HCEC 1CT (cell line): ENCODE measurements at regions not wholly inside any gene's neighbourhood (a gene's known extent, or its start where the extent isn't known, plus 50 kb on each side); places are given as distances from the start of the nearest gene placed in this dataset.

Source experiments
- DNase-seq: peaks from one replicate; pipeline ENCODE4 v3.0.0-alpha.2; 2017

- no peak for DNase-seq
Measured at GRCh38 chr7:67773081-67773480, 776.4 kb downstream of the TYW1 start.

DNA sequence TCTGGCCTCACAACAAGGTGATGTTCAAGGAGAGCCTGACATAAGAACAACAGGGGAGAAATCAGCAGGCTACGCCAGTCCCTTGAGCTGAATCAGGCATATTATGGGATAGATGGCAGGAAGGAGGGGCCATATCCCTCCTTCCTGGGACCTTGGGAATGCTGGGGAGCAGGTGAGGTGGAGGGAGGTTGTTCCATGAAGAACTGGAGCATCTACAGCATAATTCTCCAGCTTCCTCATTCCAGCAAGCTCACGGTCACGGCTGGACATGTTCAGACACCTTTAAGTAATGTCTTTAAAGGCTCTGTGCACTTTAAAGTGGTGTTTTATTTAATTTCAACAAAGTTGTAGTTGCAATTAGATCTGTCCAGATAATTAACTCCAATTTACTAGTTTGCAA, 780.5 kb downstream of the TYW1 start:
- DNase-seq: no peak

DNA sequence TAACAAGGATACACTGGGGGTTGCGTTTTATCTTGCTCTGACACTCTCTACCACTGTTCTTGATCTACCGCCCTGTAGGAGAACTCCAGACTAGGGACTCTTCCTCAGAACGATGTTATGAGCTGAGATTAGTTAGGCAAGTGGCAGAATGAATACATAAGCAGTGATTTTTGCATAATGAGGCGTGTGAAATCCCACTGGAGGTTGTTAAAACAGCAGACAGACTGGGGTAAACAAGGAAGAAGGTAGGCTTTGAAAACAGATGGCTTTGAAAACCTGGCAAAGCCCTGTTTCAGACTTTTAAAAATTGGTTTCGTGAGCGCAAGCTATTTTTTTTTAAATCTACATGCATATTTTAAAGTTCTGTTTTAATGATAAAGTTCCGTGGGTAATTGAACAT, 785.2 kb downstream of the TYW1 start:
- no peak for DNase-seq

DNA sequence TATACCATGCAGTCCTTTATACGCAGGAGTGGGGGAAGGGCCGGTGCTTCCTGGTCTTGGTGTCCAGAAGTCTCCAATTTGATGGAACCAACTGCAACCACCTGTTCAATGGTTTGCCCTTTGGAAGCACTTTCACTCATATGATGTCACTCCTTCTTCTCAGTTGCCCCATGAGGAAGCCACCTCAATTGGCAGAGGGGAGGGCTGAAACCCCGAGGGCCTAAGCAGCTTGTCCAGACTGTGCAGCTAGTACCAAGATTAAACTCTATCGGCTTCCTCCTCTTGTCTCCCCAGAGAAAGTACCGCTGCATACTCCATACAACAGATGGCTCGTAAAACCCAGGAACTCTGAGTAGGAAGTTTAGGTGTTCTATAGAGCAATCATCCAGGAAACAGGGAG, 789.4 kb downstream of the TYW1 start:
- DNase-seq: no peak

GRCh38 chr7:67788669-67789068, 792.0 kb downstream of the TYW1 start:
- no peak for DNase-seq

- no peak for DNase-seq
Measured at GRCh38 chr7:67791918-67792317, 795.3 kb downstream of the TYW1 start.

- no peak for DNase-seq
Measured at GRCh38 chr7:67794544-67794943, 797.9 kb downstream of the TYW1 start.

- no peak for DNase-seq
Measured at GRCh38 chr7:67803789-67804188, 807.2 kb downstream of the TYW1 start.

- no peak for DNase-seq
Measured at GRCh38 chr7:67805921-67806471, 809.4 kb downstream of the TYW1 start.

- DNase-seq: no peak
Measured at GRCh38 chr7:67807826-67808225, 811.2 kb downstream of the TYW1 start.

DNA sequence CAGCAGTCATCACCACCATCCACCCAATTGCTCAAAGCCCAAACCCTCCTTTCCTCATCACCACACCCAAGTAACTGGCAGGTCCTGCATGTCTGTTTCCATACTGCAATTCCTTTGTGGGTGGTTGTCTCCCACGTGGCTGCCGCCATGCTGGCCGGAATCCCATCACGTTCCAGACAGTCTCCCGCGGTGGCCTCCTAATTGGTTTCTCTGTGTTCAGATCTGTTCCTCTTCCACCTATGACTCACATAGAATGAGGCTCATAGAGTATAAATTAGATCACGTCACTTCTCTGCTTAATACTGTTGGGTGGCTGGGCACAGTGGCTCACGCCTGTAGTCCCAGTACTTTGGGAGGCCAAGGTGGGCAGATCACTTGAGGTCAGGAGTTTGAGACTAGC, 813.0 kb downstream of the TYW1 start:
- DNase-seq: no peak

DNA sequence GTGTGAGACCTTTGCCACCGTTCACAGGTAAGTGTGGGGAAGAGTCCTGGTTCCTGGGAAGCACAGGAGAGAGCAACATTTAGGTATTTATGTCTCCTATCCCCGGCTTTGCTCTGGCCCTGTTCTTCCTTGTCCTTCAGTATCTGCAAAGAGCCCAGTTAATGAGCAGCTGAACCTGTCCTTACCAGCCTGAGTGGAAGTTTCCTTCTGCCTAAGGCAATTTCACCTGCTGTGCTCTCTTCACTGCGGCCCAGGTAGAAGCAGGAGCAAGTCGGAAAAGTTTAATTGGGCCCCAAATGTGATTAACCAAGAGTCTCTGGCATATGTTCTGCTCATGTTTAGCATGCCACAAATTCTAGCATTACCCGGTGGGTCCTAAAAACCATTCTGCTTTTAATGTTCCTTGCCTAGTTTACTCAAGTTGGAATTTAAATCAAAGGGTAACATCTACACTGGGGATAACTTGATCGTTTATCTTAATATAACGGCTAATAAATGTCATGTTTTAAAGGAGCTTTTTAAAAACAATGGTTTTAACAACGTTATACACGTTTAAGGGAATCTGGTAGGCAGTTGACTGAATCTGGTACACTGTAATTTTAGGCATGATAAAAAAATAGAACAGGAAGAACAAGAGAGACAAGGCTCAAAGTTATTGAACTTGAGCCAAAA, 817.1 kb downstream of the TYW1 start:
- no peak for DNase-seq

GRCh38 chr7:67817481-67817880, 820.8 kb downstream of the TYW1 start:
- DNase-seq: no peak

DNA sequence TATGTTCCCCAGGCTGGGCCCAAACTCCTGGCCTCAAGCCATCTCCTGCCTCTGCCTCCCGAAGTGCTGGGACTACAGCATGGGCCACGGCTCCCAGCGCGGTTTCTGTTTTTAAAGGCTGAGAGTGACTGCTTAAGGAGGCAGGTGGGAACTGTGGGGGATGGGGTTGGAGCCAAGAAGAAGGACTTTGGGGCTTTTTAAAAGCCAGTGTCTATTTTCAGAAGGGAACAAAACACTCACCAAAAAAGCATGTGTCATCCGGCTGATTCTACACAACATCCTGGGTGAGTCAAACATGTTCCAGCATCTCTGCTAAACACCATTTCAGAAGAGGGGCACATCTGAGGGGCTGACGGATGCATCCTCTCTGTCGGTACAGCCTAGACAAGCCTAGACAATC, 824.5 kb downstream of the TYW1 start:
- no peak for DNase-seq

DNA sequence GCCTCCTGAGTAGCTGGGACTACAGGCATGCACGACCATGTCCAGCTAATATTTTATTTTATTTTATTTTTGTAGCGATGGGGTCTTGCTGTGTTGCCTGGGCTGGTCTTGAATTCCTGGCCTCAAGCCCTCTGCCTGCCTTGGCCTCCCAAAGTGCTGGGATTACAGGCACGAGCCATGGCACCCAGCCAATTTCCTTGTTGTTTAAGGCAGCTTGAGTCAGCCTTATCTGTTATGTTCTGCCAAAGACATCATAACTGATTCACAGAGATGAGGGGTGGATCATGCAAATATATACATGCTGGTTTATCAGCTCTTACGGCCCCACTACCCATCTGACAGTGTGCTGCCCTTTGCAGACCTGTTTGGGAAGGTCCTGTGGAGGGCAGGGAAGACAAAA, 826.7 kb downstream of the TYW1 start:
- no peak for DNase-seq

DNA sequence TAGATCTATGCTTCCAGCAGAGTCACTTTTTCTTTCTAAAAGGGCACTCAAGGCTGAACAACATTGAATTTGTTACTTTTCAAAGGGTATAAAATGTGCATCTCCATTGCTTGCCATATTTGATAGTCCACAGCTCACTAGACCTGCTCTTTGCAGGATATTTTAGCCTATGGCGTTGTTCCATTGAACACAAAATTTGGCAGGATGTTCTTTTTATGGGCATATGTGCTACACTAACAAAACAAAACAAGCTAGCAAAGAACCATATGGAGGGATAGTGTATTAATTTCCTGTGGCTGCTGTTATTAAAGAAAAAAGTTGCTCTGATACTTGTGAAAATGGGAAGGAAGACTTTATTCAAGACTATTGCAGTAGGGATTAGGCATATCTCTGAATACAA, 828.7 kb downstream of the TYW1 start:
- DNase-seq: no peak

- no peak for DNase-seq
Measured at GRCh38 chr7:67841896-67842295, 845.3 kb downstream of the TYW1 start.

DNA sequence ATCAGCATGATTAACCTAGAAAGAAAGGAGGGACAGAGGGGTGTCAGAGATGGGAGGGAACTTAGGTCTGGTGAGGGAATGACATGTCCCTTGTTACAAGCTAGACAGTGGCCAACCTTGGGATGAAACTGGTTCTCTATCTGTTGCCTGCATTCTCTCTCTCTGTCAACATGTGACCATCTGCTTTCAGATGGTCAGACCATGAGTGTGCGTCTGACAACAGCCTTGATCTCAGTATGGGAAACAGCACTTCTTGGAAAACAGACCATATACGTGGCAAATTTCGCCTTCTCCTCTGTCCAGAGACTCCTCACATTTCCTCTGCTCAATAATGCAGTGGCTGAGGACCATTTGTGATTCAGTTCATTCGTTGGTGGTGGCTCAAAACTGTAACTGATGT, 845.9 kb downstream of the TYW1 start:
- DNase-seq: no peak

DNA sequence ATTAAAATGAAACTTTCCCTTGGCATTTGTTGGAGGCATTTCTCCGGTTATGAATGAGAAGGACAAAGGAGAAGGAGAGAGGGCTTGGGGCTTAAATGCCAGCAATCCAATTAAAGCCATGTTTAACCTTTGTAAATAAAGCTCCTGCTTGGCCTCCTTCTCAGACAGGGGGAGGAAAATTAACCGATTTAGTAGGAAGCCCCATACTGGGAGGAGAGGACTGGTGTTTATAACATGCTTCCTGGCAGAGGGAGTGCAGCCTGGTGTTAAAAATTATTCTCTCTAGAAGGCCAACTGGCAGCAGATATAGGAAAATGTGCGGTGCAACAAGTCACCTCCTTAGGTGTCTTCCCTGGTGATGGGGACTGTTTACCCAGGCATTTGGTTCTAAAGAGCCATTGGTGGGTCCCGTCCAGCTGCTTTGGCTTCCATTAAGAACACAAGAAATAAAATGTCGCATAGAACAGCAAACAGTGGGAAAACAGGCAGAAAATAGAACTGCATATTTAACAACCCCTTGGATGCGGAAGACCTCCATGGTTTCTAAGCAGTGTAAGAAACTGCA, 846.5 kb downstream of the TYW1 start:
- no peak for DNase-seq

DNA sequence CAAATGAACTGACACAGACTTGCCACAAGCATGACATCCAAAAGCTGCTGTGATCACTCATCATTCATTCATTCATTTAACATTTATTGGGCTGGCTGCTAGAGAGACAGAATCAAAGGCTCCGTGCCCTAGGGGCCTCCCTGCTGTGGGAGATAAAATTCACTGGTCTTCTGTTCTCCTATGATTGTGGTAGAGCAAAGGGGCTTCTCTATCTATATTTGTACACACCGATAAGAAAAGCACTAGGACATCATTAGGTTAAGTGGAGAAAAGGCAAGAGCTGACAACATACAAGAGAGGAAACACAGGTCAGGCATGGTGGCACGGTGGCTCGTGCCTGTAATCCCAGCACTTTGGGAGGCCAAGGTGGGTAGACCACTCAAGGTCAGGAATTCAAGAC, 847.0 kb downstream of the TYW1 start:
- no peak for DNase-seq

DNA sequence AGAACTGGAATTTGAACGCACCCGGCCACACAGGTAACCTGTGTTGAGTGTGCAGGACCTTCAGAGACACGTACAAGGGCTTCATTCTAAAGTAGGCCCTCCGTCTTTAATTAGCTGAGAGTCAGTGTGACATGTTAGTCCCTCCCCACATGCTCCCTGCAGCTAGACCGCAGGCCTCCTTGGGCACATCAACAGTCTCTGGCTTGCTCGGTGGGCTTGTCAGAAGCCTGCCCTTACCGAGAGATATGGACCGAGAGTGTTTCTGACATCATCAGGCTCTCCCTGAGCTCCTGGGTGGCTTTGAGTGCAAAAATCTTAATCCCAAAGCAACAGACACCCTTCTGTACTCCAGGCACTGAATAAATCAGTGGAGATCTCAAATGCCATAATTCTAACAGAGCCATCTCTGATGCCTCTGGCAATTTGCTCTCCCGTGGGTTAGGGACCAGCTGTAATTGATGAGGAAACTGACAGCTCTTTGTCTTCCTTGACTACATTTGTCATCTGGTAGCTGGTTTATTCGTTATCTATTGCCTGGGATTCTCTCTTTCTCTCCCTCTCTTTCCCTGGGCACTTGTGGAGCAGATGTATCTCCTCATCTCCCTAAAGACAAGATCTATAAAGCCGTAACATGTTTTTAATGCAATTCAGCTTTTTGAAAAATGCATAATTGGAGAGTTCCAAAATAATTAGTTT, 850.6 kb downstream of the TYW1 start:
- no peak for DNase-seq

DNA sequence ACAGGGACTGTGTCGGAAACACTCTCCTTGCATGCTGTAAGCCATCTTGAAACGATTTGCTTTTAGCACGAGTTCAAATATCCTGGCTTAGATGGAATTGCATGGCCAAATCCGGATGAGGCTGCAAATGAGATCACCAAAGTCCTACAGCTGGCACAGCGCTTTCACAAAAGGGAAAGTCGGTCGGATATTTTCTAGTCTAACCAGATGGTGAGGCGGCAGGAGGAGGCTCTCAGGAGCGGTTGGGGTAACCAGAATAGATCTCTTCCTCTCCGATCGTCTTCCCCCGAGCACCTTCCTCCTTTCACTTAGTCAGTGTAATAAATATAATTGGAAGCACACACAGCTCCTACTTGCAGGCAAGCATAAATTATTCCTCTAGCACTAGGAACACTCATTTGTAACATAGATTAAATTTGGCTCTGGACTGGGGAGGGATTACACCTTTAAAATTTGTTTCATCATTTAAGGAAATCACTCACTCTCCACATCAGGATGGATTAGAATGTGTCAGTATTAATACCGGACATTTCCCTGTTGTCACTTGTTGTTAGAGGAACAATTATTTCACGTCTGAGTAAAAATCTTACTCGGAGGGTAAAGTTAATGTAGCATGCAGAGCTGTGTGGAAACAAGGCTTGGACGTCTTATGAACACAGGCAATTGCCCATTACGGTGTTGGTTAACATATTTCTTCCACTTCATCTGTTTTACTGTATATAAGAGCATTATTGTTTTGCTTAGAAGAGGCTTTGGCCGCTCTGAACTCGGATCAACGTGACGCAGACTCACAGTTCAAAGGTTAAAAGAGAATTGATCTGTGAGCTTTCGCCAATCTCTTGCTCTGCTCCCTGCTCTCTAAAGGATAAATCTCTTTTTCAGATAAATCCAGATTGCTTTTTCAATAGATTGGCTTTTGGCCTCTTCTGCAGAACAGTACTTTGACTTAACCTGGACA, 857.9 kb downstream of the TYW1 start:
- no peak for DNase-seq

- DNase-seq: no peak
Measured at GRCh38 chr7:67855322-67855721, 858.7 kb downstream of the TYW1 start.
